Transverse colon (tissue), 3 donors: ENCODE measurements at regions not wholly inside any gene's neighbourhood (a gene's known extent, or its start where the extent isn't known, plus 50 kb on each side); places are given as distances from the start of the nearest gene placed in this dataset.

Experiments
- EP300 ChIP-seq: sonication (generic); formaldehyde crosslinking; IDR thresholded peaks from one replicate; pipeline ENCODE4 v1.6.1; 2017; ENCODE audit warnings: antibody characterized with exemption, low read depth
- POLR2A ChIP-seq: fragments of 450-650 bp; IDR thresholded peaks from one replicate; pipeline ENCODE4 v1.6.1; 2016; ENCODE audit warnings: antibody characterized with exemption, mild to moderate bottlenecking, moderate library complexity
- TF ChIP-seq, protein P1 (sequence below), 5 experiments: fragments of 200-600 bp in 3 of 5; fragments of 450-650 bp in 2 of 5; sonication (generic) in 3 of 5; IDR thresholded peaks; 1 replicate in 2 of 5; 2 replicates in 3 of 5; pipeline ENCODE4 v1.5.1; 2016 to 2017; ENCODE audit warnings: antibody characterized with exemption in 5 of 5, inconsistent platforms in 3 of 5, mild to moderate bottlenecking in 2 of 5, moderate library complexity in 1 of 5

DNA sequence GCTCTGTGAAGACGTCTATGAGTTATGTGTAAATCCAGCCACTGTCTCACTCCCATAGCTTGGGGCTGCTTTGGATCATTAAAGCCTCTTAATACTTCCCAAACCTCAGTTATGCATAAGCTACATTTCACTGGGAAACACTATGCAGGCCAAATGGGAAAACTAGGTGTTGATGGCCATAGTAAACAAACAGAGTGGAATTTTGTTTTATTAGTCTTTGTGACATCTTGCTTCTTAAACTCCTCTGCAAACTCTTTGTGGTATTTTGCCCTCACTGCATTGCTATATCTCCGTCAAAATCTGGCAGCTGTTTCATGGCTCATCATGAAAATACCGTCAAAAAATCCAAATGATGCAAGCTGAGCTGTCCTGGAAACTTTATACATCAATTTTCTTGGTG lies 167.2 kb upstream of the HMHB1 start:
- TF ChIP-seq, protein P1, sequence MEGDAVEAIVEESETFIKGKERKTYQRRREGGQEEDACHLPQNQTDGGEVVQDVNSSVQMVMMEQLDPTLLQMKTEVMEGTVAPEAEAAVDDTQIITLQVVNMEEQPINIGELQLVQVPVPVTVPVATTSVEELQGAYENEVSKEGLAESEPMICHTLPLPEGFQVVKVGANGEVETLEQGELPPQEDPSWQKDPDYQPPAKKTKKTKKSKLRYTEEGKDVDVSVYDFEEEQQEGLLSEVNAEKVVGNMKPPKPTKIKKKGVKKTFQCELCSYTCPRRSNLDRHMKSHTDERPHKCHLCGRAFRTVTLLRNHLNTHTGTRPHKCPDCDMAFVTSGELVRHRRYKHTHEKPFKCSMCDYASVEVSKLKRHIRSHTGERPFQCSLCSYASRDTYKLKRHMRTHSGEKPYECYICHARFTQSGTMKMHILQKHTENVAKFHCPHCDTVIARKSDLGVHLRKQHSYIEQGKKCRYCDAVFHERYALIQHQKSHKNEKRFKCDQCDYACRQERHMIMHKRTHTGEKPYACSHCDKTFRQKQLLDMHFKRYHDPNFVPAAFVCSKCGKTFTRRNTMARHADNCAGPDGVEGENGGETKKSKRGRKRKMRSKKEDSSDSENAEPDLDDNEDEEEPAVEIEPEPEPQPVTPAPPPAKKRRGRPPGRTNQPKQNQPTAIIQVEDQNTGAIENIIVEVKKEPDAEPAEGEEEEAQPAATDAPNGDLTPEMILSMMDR (IDR thresholded peaks at IDR 0.05): no peak
- TF ChIP-seq EP300 (no peak), POLR2A (no peak)
